IMR-90 (cell line): ENCODE measurements at regions not wholly inside any gene's neighbourhood (a gene's known extent, or its start where the extent isn't known, plus 50 kb on each side); places are given as distances from the start of the nearest gene placed in this dataset.

ENCODE experiments used
- ATAC-seq: fragments of 200-7000 bp; cut with Tn5 transposase; 2 replicates; pipeline ENCODE4 v1.9.1; 2020; ENCODE audit warnings: low read depth, mild to moderate bottlenecking, moderate library complexity
- BruUV-seq: library from RNA; stranded (reverse); fragments of 400-500 nt; replicated peaks from 2 replicates; lab custom pipeline; 2021; lab: Mats Ljungman, UMichigan
- CTCF ChIA-PET: fragments of 300-600 bp; formaldehyde crosslinking; extraction: SDS; loops from one replicate; lab custom pipeline; 2021; ENCODE audit warnings: antibody characterized with exemption; lab: Yijun Ruan, JAX
- POLR2A ChIA-PET: fragments of 300-600 bp; sonication (Branson Sonifier 250); formaldehyde crosslinking; loops from one replicate; lab custom pipeline; 2022; ENCODE audit warnings: antibody characterized with exemption; ENCODE audit not compliant: unreplicated experiment; lab: Charles Lee
- DNase-seq: peaks from one replicate; pipeline ENCODE4 v3.0.0; 2013
- H2AFZ ChIP-seq: replicated peaks from 2 replicates; pipeline ENCODE3; 2013; ENCODE audit warnings: low read length, mild to moderate bottlenecking; ENCODE audit not compliant: poor library complexity
- H2AK5ac ChIP-seq: 2 replicates; pipeline ENCODE4 v1.6.1; 2013; ENCODE audit warnings: low read depth, low read length, inconsistent platforms
- H2AK9ac ChIP-seq: replicated peaks from 2 replicates; pipeline ENCODE3; 2013; ENCODE audit warnings: mild to moderate bottlenecking, low read depth, low read length, moderate library complexity; ENCODE audit not compliant: poor library complexity
- H2BK120ac ChIP-seq: 2 replicates; pipeline ENCODE4 v1.6.1; 2013; ENCODE audit warnings: low read depth, low read length, inconsistent platforms
- H2BK15ac ChIP-seq: 3 replicates; pipeline ENCODE4 v1.6.1; 2013; ENCODE audit warnings: low read depth, low read length, inconsistent platforms
- H2BK20ac ChIP-seq: 2 replicates; pipeline ENCODE4 v1.6.1; 2013; ENCODE audit warnings: low read depth, mild to moderate bottlenecking, inconsistent platforms, low read length, moderate library complexity
- H2BK5ac ChIP-seq: 2 replicates; pipeline ENCODE4 v1.6.1; 2013; ENCODE audit warnings: mild to moderate bottlenecking, low read depth, low read length, inconsistent platforms; ENCODE audit not compliant: poor library complexity, severe bottlenecking
- H3K14ac ChIP-seq: replicated peaks from 2 replicates; pipeline ENCODE4 v1.6.1; 2013; ENCODE audit warnings: low read depth, low read length, inconsistent platforms
- H3K18ac ChIP-seq: 2 replicates; pipeline ENCODE4 v1.6.1; 2013; ENCODE audit warnings: low read depth, low read length, control low read depth
- H3K23ac ChIP-seq: 2 replicates; pipeline ENCODE4 v1.6.1; 2013; ENCODE audit warnings: low read depth, low read length, inconsistent platforms
- H3K27ac ChIP-seq: 2 replicates; pipeline ENCODE4 v1.5.1; 2013; ENCODE audit warnings: mild to moderate bottlenecking, control low read depth, low read length; ENCODE audit not compliant: insufficient read depth
- H3K27me3 ChIP-seq: 2 replicates; pipeline ENCODE4 v1.6.1; 2013; ENCODE audit warnings: low read length; ENCODE audit not compliant: control insufficient read depth, insufficient read depth
- H3K36me3 ChIP-seq: 2 replicates; pipeline ENCODE4 v1.6.1; 2013; ENCODE audit warnings: low read length, mixed read lengths; ENCODE audit not compliant: control insufficient read depth, insufficient read depth
- H3K4ac ChIP-seq: 2 replicates; pipeline ENCODE4 v1.6.1; 2013; ENCODE audit warnings: low read depth, low read length, inconsistent platforms
- H3K4me1 ChIP-seq: 2 replicates; pipeline ENCODE4 v1.6.1; 2013; ENCODE audit warnings: low read length, mixed read lengths; ENCODE audit not compliant: control insufficient read depth, insufficient read depth
- H3K4me2 ChIP-seq: 2 replicates; pipeline ENCODE4 v1.6.1; 2013; ENCODE audit warnings: low read depth, mild to moderate bottlenecking, control low read depth, low read length, moderate library complexity
- H3K4me3 ChIP-seq: 2 replicates; pipeline ENCODE4 v1.5.1; 2013; ENCODE audit warnings: low read depth, mild to moderate bottlenecking, control low read depth, low read length, moderate library complexity; ENCODE audit not compliant: insufficient read depth
- H3K56ac ChIP-seq: 2 replicates; pipeline ENCODE4 v1.6.1; 2013; ENCODE audit warnings: low read length, inconsistent platforms; ENCODE audit not compliant: insufficient read depth; ENCODE audit errors: extremely low read depth
- H3K79me1 ChIP-seq, 2 experiments: 2 replicates each; pipeline ENCODE4 v1.6.1; 2013; ENCODE audit warnings: low read length in 2 of 2, inconsistent platforms in 1 of 2, low read depth in 1 of 2
- H3K9ac ChIP-seq: 2 replicates; pipeline ENCODE4 v1.6.1; 2013; ENCODE audit warnings: low read depth, low read length, control low read depth
- H3K9me1 ChIP-seq: 2 replicates; pipeline ENCODE4 v1.6.1; 2013; ENCODE audit warnings: low read length, inconsistent platforms; ENCODE audit not compliant: insufficient read depth
- H3K9me3 ChIP-seq: 2 replicates; pipeline ENCODE4 v1.6.1; 2013; ENCODE audit warnings: low read length; ENCODE audit not compliant: control insufficient read depth, insufficient read depth
- H4K20me1 ChIP-seq: 2 replicates; pipeline ENCODE4 v1.6.1; 2013; ENCODE audit warnings: low read length, inconsistent platforms; ENCODE audit not compliant: insufficient read depth
- H4K5ac ChIP-seq: 2 replicates; pipeline ENCODE4 v1.6.1; 2013; ENCODE audit warnings: mild to moderate bottlenecking, low read depth, low read length, control low read depth
- H4K8ac ChIP-seq, 2 experiments: 2 replicates each; pipeline ENCODE4 v1.6.1; 2013; ENCODE audit warnings: low read depth in 2 of 2, low read length in 2 of 2, control low read depth in 1 of 2, inconsistent platforms in 1 of 2
- H4K91ac ChIP-seq: 2 replicates; pipeline ENCODE4 v1.6.1; 2013; ENCODE audit warnings: low read depth, low read length, inconsistent platforms; ENCODE audit not compliant: insufficient read depth
- CEBPB ChIP-seq: IDR thresholded peaks from 2 replicates; pipeline ENCODE4 v1.6.1; 2012; ENCODE audit warnings: low read depth, low read length, improper control_type of control experiment
- ELK1 ChIP-seq: fragments of 150-350 bp; IDR thresholded peaks from 2 replicates; pipeline ENCODE4 v1.6.1; 2016; ENCODE audit warnings: low read depth, mild to moderate bottlenecking, low read length, moderate library complexity, borderline replicate concordance
- MAFK ChIP-seq: IDR thresholded peaks from 2 replicates; pipeline ENCODE4 v1.6.1; 2012; ENCODE audit warnings: low read depth, low read length, improper control_type of control experiment
- MAZ ChIP-seq: IDR thresholded peaks from 2 replicates; pipeline ENCODE4 v1.6.1; 2012; ENCODE audit warnings: low read depth, mild to moderate bottlenecking, low read length, improper control_type of control experiment, moderate library complexity, borderline replicate concordance
- MXI1 ChIP-seq: IDR thresholded peaks from 2 replicates; pipeline ENCODE4 v1.6.1; 2012; ENCODE audit warnings: low read depth, mild to moderate bottlenecking, low read length, moderate library complexity, borderline replicate concordance
- RAD21 ChIP-seq: IDR thresholded peaks from 2 replicates; pipeline ENCODE4 v1.6.1; 2012; ENCODE audit warnings: low read length, improper control_type of control experiment
- SMC3 ChIP-seq: fragments of 150-350 bp; IDR thresholded peaks from 2 replicates; pipeline ENCODE4 v1.6.1; 2016; ENCODE audit warnings: low read depth, mild to moderate bottlenecking, antibody characterized with exemption, low read length, moderate library complexity
- USF2 ChIP-seq: fragments of 150-350 bp; IDR thresholded peaks from 2 replicates; pipeline ENCODE4 v1.6.1; 2017; ENCODE audit warnings: mild to moderate bottlenecking, antibody characterized with exemption, low read length, low read depth
- WGBS, 2 experiments: methylation state at CpG; one replicate each; pipeline versions ENCODE4 v1.1.5 to v1.1.7; 2013; ENCODE audit warnings: missing lambda C conversion rate in 2 of 2; ENCODE audit not compliant: insufficient read length in 1 of 2; ENCODE audit errors: extremely low coverage in 2 of 2; 5-methylcytosine and 5-hydroxymethylcytosine counted together
- dilution Hi-C: fragments of 300-500 bp; cut with HindIII; formaldehyde crosslinking; loops from one replicate; pipeline ENCODE4 v1.14.3; 2018; ENCODE audit warnings: low sequenced_read_pairs; ENCODE audit not compliant: unreplicated experiment
- in situ Hi-C: fragments of 300-500 bp; cut with MboI; formaldehyde crosslinking; loops from 3 replicates; pipeline ENCODE4 v1.14.3; 2019; ENCODE audit warnings: low sequenced_read_pairs, inconsistent platforms, mixed read lengths
- intact Hi-C: fragments of 100-400 bp; cut with micrococcal nuclease; formaldehyde crosslinking; loops from 2 replicates; pipeline ENCODE4 v1.10.0; 2022
- TF ChIP-seq, protein P1 (sequence below): conservative IDR thresholded peaks from 2 replicates; pipeline ENCODE4 v1.5.1; 2012; ENCODE audit warnings: mild to moderate bottlenecking, low read depth, low read length, improper control_type of control experiment

- Histone ChIP-seq H3K56ac (no peak overlapping the region), H3K27me3 (peaks cover 52% of the 10 kb centered on the region), H3K23ac (no peak overlapping the region), H3K4me1 (no peaks in the 10 kb centered on the region), H3K14ac (no peak overlapping the region), H2BK15ac (no peak overlapping the region), H3K9me3 (peaks cover 3% of the 10 kb centered on the region), H3K27ac (no peak overlapping the region), H2AK9ac (no peak overlapping the region), H3K4ac (no peak overlapping the region), H3K18ac (no peak overlapping the region), H3K79me1 (no peaks in the 10 kb centered on the region), H2AFZ (no peak overlapping the region), H4K5ac (no peak overlapping the region), H3K4me2 (no peak overlapping the region), H3K36me3 (no peaks in the 10 kb centered on the region), H4K8ac (no peak overlapping the region), H2BK120ac (no peak overlapping the region), H3K9ac (no peak overlapping the region), H2BK5ac (no peak overlapping the region), H4K20me1 (no peaks in the 10 kb centered on the region), H2AK5ac (no peak overlapping the region), H4K91ac (no peak overlapping the region), H3K4me3 (no peak overlapping the region), H3K9me1 (no peaks in the 10 kb centered on the region), H2BK20ac (no peak overlapping the region)
- POLR2A ChIA-PET = no interaction called here
- 100% methylated on average over 1 of the region's 14 CpGs; no CpG with 5 or more reads in 1 of the 2 experiments for WGBS, 2 experiments
- intact Hi-C loops = no loop called here
- BruUV-seq = no TSS peak
- CTCF ChIA-PET = no interaction called here
- TF ChIP-seq CEBPB (no peak), USF2 (no peak), RAD21 (no peak), SMC3 (no peak), ELK1 (no peak), MXI1 (no peak), MAZ (no peak), MAFK (no peak)
- TF ChIP-seq, protein P1, sequence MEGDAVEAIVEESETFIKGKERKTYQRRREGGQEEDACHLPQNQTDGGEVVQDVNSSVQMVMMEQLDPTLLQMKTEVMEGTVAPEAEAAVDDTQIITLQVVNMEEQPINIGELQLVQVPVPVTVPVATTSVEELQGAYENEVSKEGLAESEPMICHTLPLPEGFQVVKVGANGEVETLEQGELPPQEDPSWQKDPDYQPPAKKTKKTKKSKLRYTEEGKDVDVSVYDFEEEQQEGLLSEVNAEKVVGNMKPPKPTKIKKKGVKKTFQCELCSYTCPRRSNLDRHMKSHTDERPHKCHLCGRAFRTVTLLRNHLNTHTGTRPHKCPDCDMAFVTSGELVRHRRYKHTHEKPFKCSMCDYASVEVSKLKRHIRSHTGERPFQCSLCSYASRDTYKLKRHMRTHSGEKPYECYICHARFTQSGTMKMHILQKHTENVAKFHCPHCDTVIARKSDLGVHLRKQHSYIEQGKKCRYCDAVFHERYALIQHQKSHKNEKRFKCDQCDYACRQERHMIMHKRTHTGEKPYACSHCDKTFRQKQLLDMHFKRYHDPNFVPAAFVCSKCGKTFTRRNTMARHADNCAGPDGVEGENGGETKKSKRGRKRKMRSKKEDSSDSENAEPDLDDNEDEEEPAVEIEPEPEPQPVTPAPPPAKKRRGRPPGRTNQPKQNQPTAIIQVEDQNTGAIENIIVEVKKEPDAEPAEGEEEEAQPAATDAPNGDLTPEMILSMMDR = no peak
- ATAC-seq = no peak
- in situ Hi-C loops = no loop called here
- dilution Hi-C loops = no loop called here
- no peak for DNase-seq
Observed at GRCh38 chr2:45145073-45145899, 136.0 kb upstream of the SIX2 start.
